Progenitor cell of endocrine pancreas (in vitro differentiated cells): ENCODE measurements at regions not wholly inside any gene's neighbourhood (a gene's known extent, or its start where the extent isn't known, plus 50 kb on each side); places are given as distances from the start of the nearest gene placed in this dataset.

Experiments used
- DNase-seq: peaks from one replicate; pipeline ENCODE4 v3.0.0; 2021; ENCODE audit warnings: low spot score; ENCODE audit not compliant: unreplicated experiment
- H3K27ac Mint-ChIP-seq: 2 replicates; pipeline ENCODE4 v1.8.0; 2021; ENCODE audit warnings: mild to moderate bottlenecking, moderate library complexity, mixed read lengths
- H3K27me3 Mint-ChIP-seq: 2 replicates; pipeline ENCODE4 v1.8.0; 2021; ENCODE audit warnings: mixed read lengths
- H3K36me3 Mint-ChIP-seq: 2 replicates; pipeline ENCODE4 v1.8.0; 2022; ENCODE audit warnings: mixed read lengths; ENCODE audit not compliant: insufficient read depth
- H3K4me1 Mint-ChIP-seq: 2 replicates; pipeline ENCODE4 v1.8.0; 2021; ENCODE audit warnings: low read depth, mixed read lengths
- H3K4me3 Mint-ChIP-seq: 2 replicates; pipeline ENCODE4 v1.8.0; 2021; ENCODE audit warnings: low read depth, mild to moderate bottlenecking, moderate library complexity, mixed read lengths
- H3K9me3 Mint-ChIP-seq: 2 replicates; pipeline ENCODE4 v1.8.0; 2021; ENCODE audit warnings: low read depth, mixed read lengths
- CTCF ChIP-seq: fragments of 200-600 bp; sonication (generic); IDR thresholded peaks from one replicate; pipeline ENCODE4 v1.5.0; 2021; ENCODE audit warnings: antibody characterized with exemption, mild to moderate bottlenecking; ENCODE audit not compliant: unreplicated experiment

GRCh38 chr4:59960143-59960542 lies 1240.0 kb upstream of the ADGRL3 start:
- H3K9me3 Mint-ChIP-seq = peaks cover 3% of the 10 kb centered on the region
- TF ChIP-seq CTCF = no peak
- no peak overlapping the region for H3K4me3 Mint-ChIP-seq
- H3K27ac Mint-ChIP-seq = no peak overlapping the region
- no peaks in the 10 kb centered on the region for H3K36me3 Mint-ChIP-seq
- H3K27me3 Mint-ChIP-seq = no peaks in the 10 kb centered on the region
- no peak for DNase-seq
- no peaks in the 10 kb centered on the region for H3K4me1 Mint-ChIP-seq

GRCh38 chr4:59966758-59967157 lies 1233.4 kb upstream of the ADGRL3 start:
- DNase-seq = no peak
- no peak overlapping the region for H3K27ac Mint-ChIP-seq
- no peak for TF ChIP-seq CTCF
- no peaks in the 10 kb centered on the region for H3K27me3 Mint-ChIP-seq
- H3K4me3 Mint-ChIP-seq = no peak overlapping the region
- peaks cover 3% of the 10 kb centered on the region for H3K9me3 Mint-ChIP-seq
- H3K36me3 Mint-ChIP-seq = no peaks in the 10 kb centered on the region
- no peaks in the 10 kb centered on the region for H3K4me1 Mint-ChIP-seq

GRCh38 chr4:59968796-59969195 lies 1231.3 kb upstream of the ADGRL3 start:
- Mint-ChIP-seq H3K27ac (no peak overlapping the region), H3K36me3 (no peaks in the 10 kb centered on the region), H3K4me3 (no peak overlapping the region), H3K27me3 (no peaks in the 10 kb centered on the region), H3K4me1 (no peaks in the 10 kb centered on the region), H3K9me3 (no peaks in the 10 kb centered on the region)
- no peak for DNase-seq
- no peak for TF ChIP-seq CTCF

- DNase-seq = no peak
- no peaks in the 10 kb centered on the region for H3K4me1 Mint-ChIP-seq
- TF ChIP-seq CTCF = no peak
- no peaks in the 10 kb centered on the region for H3K27me3 Mint-ChIP-seq
- no peaks in the 10 kb centered on the region for H3K36me3 Mint-ChIP-seq
- no peak overlapping the region for H3K4me3 Mint-ChIP-seq
- no peaks in the 10 kb centered on the region for H3K9me3 Mint-ChIP-seq
- no peak overlapping the region for H3K27ac Mint-ChIP-seq
Observed at GRCh38 chr4:59969909-59970308, 1230.2 kb upstream of the ADGRL3 start.

- Mint-ChIP-seq H3K9me3 (no peaks in the 10 kb centered on the region), H3K4me1 (peaks cover 4% of the 10 kb centered on the region), H3K4me3 (no peak overlapping the region), H3K36me3 (no peaks in the 10 kb centered on the region), H3K27ac (no peak overlapping the region), H3K27me3 (no peaks in the 10 kb centered on the region)
- TF ChIP-seq CTCF = no peak
- DNase-seq = no peak
Observed at GRCh38 chr4:59971952-59972351, 1228.2 kb upstream of the ADGRL3 start.

GRCh38 chr4:59973492-59973891 lies 1226.6 kb upstream of the ADGRL3 start:
- no peaks in the 10 kb centered on the region for H3K9me3 Mint-ChIP-seq
- no peak overlapping the region for H3K27ac Mint-ChIP-seq
- H3K4me3 Mint-ChIP-seq = no peak overlapping the region
- DNase-seq = no peak
- peaks cover 4% of the 10 kb centered on the region for H3K4me1 Mint-ChIP-seq
- no peaks in the 10 kb centered on the region for H3K27me3 Mint-ChIP-seq
- no peak for TF ChIP-seq CTCF
- no peaks in the 10 kb centered on the region for H3K36me3 Mint-ChIP-seq
